ENCODE measurements at regions not wholly inside any gene's neighbourhood (a gene's known extent, or its start where the extent isn't known, plus 50 kb on each side); places are given as distances from the start of the nearest gene placed in this dataset.

GRCh38 chrX:38989076-38989475, 187.8 kb downstream of the MID1IP1 start:
- no peaks in the 10 kb centered on the region for H3K9me3 ChIP-seq
- H3K4me1 ChIP-seq = no peaks in the 10 kb centered on the region
- TF ChIP-seq CTCF (IDR thresholded peaks at IDR 0.05) = no peak
- no peak for TF ChIP-seq POLR2A (IDR thresholded peaks at IDR 0.05)
- 29% methylated on average over 1 of the region's 1 CpG; no CpG with 5 or more reads in 1 of the 2 donors for WGBS, 2 donors
- DNase-seq = no peak
- intact Hi-C loops (cut with DNase I) = no loop called here
- no peak overlapping the region for H3K27ac ChIP-seq
- no peaks in the 10 kb centered on the region for H3K36me3 ChIP-seq
- no peaks in the 10 kb centered on the region for H3K27me3 ChIP-seq
- no peak overlapping the region for H3K4me3 ChIP-seq

DNA sequence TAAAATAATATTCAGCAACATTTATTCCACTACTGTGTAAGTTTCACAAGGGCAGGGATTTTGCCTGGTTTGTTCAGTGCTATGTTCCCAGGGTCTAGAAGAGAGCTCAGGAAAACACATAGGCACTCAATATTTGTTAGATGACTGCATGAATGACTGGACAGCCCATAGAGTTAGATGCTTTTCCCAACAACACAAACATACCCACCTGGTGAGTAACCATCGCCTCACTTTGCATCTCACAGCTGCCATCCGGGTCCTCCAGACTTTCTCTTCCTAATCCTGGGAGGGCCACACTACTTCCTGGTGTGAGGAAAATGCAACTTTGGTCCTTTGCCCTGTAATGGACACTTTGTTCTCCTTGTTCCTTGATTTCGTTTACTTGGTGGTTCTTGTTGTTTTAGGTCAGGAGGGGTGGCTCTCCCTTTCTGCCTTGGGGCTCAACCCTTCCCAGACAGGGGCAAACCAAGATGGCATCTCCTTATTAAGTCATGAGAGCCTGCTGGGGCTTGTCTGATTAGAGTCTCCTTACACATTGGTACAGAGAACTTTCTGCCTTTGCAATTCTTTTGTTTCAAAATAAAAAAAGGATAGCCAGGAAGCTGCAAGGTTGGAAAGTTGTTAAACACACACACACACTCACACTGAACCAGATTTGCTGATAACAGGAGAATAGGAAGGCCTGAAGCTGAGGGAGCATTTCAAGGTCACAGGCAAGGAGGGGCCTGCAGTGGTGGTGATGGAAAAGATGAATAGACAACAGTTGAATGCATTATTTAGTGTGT, 190.6 kb downstream of the MID1IP1 start:
- Histone ChIP-seq H3K4me1 (no peaks in the 10 kb centered on the region), H3K27ac (no peak overlapping the region), H3K4me3 (no peak overlapping the region), H3K36me3 (no peaks in the 10 kb centered on the region), H3K9me3 (no peaks in the 10 kb centered on the region), H3K27me3 (no peaks in the 10 kb centered on the region)
- intact Hi-C loops (cut with DNase I) = no loop called here
- DNase-seq = no peak
- TF ChIP-seq POLR2A (IDR thresholded peaks at IDR 0.05) = no peak
- TF ChIP-seq CTCF (IDR thresholded peaks at IDR 0.05) = no peak
- WGBS, 2 donors = 49 to 56% methylated on average over 3 of the region's 3 CpGs

DNA sequence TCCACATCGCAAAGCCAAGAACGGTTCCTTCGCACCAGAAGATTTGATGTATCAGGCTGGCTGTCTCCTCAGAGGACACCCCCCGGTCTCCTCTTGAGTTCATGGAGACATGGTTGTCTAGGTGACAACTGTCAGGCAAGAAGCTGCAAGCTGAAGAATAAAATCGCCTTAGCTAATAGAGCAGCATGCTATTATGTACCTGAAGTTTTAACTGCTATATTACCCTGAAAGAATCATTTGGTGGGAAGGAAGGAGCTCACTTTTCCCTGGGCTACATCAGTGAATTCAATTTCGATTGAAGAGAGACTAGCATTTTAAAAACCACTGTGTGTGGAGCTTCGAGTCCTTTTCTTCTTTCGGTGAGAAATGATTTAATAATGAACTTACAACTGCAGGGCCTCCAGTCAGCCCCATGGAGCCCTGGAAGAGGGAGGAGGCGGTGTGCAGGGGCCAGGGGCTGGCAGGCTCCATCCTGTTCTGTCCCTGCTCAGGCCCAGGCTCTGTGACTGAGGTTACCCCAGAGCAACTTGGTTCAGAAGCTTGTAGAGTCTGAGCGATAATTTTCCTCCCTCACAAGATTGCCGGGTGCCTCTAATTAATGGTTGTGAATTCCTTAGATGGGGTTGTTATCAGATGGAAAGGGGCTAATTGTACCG, 191.3 kb downstream of the MID1IP1 start:
- TF ChIP-seq POLR2A (IDR thresholded peaks at IDR 0.05) = no peak
- no peak for TF ChIP-seq CTCF (IDR thresholded peaks at IDR 0.05)
- no peaks in the 10 kb centered on the region for H3K9me3 ChIP-seq
- no peaks in the 10 kb centered on the region for H3K36me3 ChIP-seq
- intact Hi-C loops (cut with DNase I) = no loop called here
- no peaks in the 10 kb centered on the region for H3K4me1 ChIP-seq
- WGBS, 2 donors = 65 to 68% methylated on average over 7 to 11 of the region's 12 CpGs
- H3K4me3 ChIP-seq = no peak overlapping the region
- H3K27me3 ChIP-seq = no peaks in the 10 kb centered on the region
- DNase-seq = no peak
- H3K27ac ChIP-seq = no peak overlapping the region

DNA sequence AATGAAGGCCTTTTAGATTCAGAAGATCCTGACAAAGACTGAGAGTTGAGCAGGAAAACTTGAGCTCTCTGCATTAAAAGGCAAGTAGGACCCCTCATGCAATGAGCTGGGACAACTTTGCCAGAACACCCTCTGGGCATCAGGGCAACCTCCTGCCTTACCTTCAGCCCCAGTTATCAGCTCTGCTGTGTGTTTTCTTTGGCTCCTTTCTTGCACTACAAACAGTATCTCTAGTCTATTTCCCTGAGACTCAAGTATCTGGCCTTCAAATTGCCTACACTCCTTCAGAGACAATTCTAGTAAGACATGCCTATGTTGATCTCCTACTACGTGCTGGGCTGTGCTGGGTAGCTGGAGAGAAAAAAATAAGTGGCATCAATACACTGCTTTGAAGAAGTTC, 192.2 kb downstream of the MID1IP1 start:
- WGBS, 2 donors = 55 to 80% methylated on average over 1 of the region's 1 CpG
- intact Hi-C loops (cut with DNase I) = no loop called here
- no peak for DNase-seq
- Histone ChIP-seq H3K4me3 (no peak overlapping the region), H3K9me3 (no peaks in the 10 kb centered on the region), H3K27me3 (no peaks in the 10 kb centered on the region), H3K36me3 (no peaks in the 10 kb centered on the region), H3K4me1 (no peaks in the 10 kb centered on the region), H3K27ac (no peak overlapping the region)
- no peak for TF ChIP-seq CTCF (IDR thresholded peaks at IDR 0.05)
- TF ChIP-seq POLR2A (IDR thresholded peaks at IDR 0.05) = no peak

- TF ChIP-seq CTCF (IDR thresholded peaks at IDR 0.05) = no peak
- no peak for TF ChIP-seq POLR2A (IDR thresholded peaks at IDR 0.05)
- DNase-seq = no peak
- Histone ChIP-seq H3K9me3 (no peaks in the 10 kb centered on the region), H3K27ac (no peak overlapping the region), H3K36me3 (no peaks in the 10 kb centered on the region), H3K27me3 (no peaks in the 10 kb centered on the region), H3K4me3 (no peak overlapping the region), H3K4me1 (no peaks in the 10 kb centered on the region)
- 72 to 92% methylated on average over 2 of the region's 2 CpGs for WGBS, 2 donors
- intact Hi-C loops (cut with DNase I) = no loop called here
These were observed 197.8 kb downstream of the MID1IP1 start for GRCh38 chrX:38999099-38999498.
